Lower leg skin (tissue), 3 donors: ENCODE measurements at regions not wholly inside any gene's neighbourhood (a gene's known extent, or its start where the extent isn't known, plus 50 kb on each side); places are given as distances from the start of the nearest gene placed in this dataset.

Source experiments
- CTCF ChIP-seq, 3 donors: fragments of 450-650 bp; IDR thresholded peaks; one replicate each; pipeline ENCODE4 v1.5.1; 2016; ENCODE audit warnings: antibody characterized with exemption in 3 of 3, mild to moderate bottlenecking in 3 of 3, moderate library complexity in 2 of 3
- POLR2A ChIP-seq, 2 donors: fragments of 450-650 bp; IDR thresholded peaks; one replicate each; pipeline ENCODE4 v1.6.1; 2016 to 2017; ENCODE audit warnings: antibody characterized with exemption in 2 of 2, mild to moderate bottlenecking in 1 of 2, moderate library complexity in 1 of 2

GRCh38 chr16:13808102-13808501 lies 111.9 kb upstream of the ERCC4 start:
- TF ChIP-seq POLR2A (IDR thresholded peaks at IDR 0.05) (no peak), CTCF (IDR thresholded peaks at IDR 0.05) (no peak)
